HG03196 (cell line): ENCODE measurements at regions not wholly inside any gene's neighbourhood (a gene's known extent, or its start where the extent isn't known, plus 50 kb on each side); places are given as distances from the start of the nearest gene placed in this dataset.

ENCODE experiments used
- ATAC-seq: cut with Tn5 transposase; IDR thresholded peaks from one replicate; pipeline ENCODE4 v1.9.1; 2021; ENCODE audit not compliant: unreplicated experiment

GRCh38 chr20:57837208-57838035 lies 127.6 kb upstream of the PMEPA1 start:
- no peak for ATAC-seq

- no peak for ATAC-seq
These were observed 126.0 kb upstream of the PMEPA1 start for GRCh38 chr20:57835588-57836455.

GRCh38 chr20:57835074-57835452 lies 125.2 kb upstream of the PMEPA1 start:
- no peak for ATAC-seq

GRCh38 chr20:57834306-57835073 lies 124.7 kb upstream of the PMEPA1 start:
- no peak for ATAC-seq

- no peak for ATAC-seq
These were observed 122.3 kb upstream of the PMEPA1 start for GRCh38 chr20:57831993-57832585.

GRCh38 chr20:57831326-57831992 lies 121.6 kb upstream of the PMEPA1 start:
- no peak for ATAC-seq

- no peak for ATAC-seq
These were observed 120.7 kb upstream of the PMEPA1 start for GRCh38 chr20:57830515-57830895.

GRCh38 chr20:57829805-57830514 lies 120.1 kb upstream of the PMEPA1 start:
- no peak for ATAC-seq

GRCh38 chr20:57829336-57829735 lies 119.5 kb upstream of the PMEPA1 start:
- ATAC-seq: no peak

GRCh38 chr20:57828696-57829095 lies 118.9 kb upstream of the PMEPA1 start:
- no peak for ATAC-seq

GRCh38 chr20:57826666-57827287 lies 117.0 kb upstream of the PMEPA1 start:
- ATAC-seq: no peak

GRCh38 chr20:57824909-57825308 lies 115.1 kb upstream of the PMEPA1 start:
- ATAC-seq: no peak

- ATAC-seq: no peak
These were observed 112.1 kb upstream of the PMEPA1 start for GRCh38 chr20:57821935-57822334.

GRCh38 chr20:57819691-57820380 lies 110.0 kb upstream of the PMEPA1 start:
- no peak for ATAC-seq

- no peak for ATAC-seq
These were observed 109.5 kb upstream of the PMEPA1 start for GRCh38 chr20:57819291-57819690.

GRCh38 chr20:57818418-57819181 lies 108.8 kb upstream of the PMEPA1 start:
- ATAC-seq: no peak

- ATAC-seq: no peak
These were observed 105.6 kb upstream of the PMEPA1 start for GRCh38 chr20:57815405-57815804.

GRCh38 chr20:57814529-57814928 lies 104.7 kb upstream of the PMEPA1 start:
- ATAC-seq: no peak
